ENCODE measurements at regions not wholly inside any gene's neighbourhood (a gene's known extent, or its start where the extent isn't known, plus 50 kb on each side); places are given as distances from the start of the nearest gene placed in this dataset.

DNA sequence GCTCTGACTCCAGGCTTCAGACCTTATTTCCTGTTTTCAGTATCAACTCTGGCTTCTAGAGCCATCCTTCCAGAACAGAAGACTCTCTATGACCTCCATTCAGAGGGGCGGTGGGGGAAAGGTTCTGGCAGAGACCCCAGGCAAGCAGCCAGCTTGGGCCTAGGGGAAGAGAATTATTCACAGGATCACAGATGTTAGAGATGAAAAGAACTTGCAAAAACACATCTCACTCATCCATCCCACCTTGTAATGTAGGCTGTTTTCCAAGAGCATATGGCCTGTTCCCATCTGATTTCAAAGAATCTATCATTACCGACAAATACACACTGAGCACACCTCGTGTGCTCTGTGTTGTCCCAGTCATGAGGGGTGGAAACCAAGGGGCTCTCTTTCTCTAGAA lies 131.9 kb downstream of the GRIN2B start:
- no peaks in the 10 kb centered on the region for H3K27me3 Mint-ChIP-seq (ENCODE audit: unreplicated experiment)
- TF ChIP-seq, protein P1, sequence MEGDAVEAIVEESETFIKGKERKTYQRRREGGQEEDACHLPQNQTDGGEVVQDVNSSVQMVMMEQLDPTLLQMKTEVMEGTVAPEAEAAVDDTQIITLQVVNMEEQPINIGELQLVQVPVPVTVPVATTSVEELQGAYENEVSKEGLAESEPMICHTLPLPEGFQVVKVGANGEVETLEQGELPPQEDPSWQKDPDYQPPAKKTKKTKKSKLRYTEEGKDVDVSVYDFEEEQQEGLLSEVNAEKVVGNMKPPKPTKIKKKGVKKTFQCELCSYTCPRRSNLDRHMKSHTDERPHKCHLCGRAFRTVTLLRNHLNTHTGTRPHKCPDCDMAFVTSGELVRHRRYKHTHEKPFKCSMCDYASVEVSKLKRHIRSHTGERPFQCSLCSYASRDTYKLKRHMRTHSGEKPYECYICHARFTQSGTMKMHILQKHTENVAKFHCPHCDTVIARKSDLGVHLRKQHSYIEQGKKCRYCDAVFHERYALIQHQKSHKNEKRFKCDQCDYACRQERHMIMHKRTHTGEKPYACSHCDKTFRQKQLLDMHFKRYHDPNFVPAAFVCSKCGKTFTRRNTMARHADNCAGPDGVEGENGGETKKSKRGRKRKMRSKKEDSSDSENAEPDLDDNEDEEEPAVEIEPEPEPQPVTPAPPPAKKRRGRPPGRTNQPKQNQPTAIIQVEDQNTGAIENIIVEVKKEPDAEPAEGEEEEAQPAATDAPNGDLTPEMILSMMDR (IDR thresholded peaks at IDR 0.05), result no peak

DNA sequence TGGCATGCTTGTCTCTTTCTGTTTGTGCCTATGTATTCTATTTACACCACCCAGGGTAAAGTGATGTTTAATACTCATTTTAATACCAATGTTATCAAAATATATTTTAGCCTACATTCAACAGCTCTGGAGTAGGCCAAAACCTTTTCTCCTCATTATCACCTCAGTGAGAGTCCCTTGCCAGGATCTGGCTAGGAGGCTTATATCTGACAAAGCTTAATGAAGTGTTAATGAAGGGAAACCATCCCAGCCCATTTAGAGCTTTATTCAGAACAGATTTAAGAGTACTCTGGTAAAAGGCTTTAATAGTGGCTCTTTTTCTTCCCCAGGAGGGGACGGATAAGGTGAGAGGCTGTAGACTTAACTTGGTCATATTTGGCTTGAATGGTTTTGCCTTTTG lies 137.6 kb downstream of the GRIN2B start:
- H3K4me3 Mint-ChIP-seq (ENCODE audit: unreplicated experiment), result no peak overlapping the region
- H3K9me3 Mint-ChIP-seq (ENCODE audit: unreplicated experiment), result no peaks in the 10 kb centered on the region
- no peak overlapping the region for H3K27ac Mint-ChIP-seq (ENCODE audit: unreplicated experiment)
- DNase-seq (ENCODE audit: extremely low spot score, unreplicated experiment), result no peak
- TF ChIP-seq, protein P1 (IDR thresholded peaks at IDR 0.05), result no peak
- H3K36me3 Mint-ChIP-seq (ENCODE audit: unreplicated experiment), result no peaks in the 10 kb centered on the region
- H3K4me1 Mint-ChIP-seq (ENCODE audit: unreplicated experiment), result no peaks in the 10 kb centered on the region
- no peaks in the 10 kb centered on the region for H3K27me3 Mint-ChIP-seq (ENCODE audit: unreplicated experiment)

More for the DNA sequence above, 131.9 kb downstream of the GRIN2B start:
- Mint-ChIP-seq H3K9me3 (ENCODE audit: unreplicated experiment) (no peaks in the 10 kb centered on the region), H3K36me3 (ENCODE audit: unreplicated experiment) (no peaks in the 10 kb centered on the region), H3K4me3 (ENCODE audit: unreplicated experiment) (no peak overlapping the region), H3K27ac (ENCODE audit: unreplicated experiment) (no peak overlapping the region), H3K4me1 (ENCODE audit: unreplicated experiment) (no peaks in the 10 kb centered on the region)
- no peak for DNase-seq (ENCODE audit: extremely low spot score, unreplicated experiment)

DNA sequence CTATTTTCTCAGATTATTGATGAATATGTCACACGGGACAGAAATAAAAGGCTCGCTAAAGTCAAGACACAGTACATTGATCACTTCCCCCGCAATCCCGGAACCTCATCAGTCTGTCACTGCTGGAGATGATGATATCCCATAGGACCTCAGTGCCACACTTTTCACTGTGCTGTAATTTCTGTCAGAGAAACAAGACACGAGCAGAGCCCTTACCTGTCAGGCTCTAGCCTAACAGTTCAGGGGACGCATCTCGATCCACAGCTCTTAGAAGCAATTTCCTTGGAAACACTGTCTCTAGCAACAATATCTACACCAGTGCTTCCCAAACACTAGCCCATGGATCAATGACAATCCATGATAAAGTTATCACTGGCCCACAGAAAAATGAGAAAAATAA lies 140.0 kb downstream of the GRIN2B start:
- no peaks in the 10 kb centered on the region for H3K27me3 Mint-ChIP-seq (ENCODE audit: unreplicated experiment)
- H3K27ac Mint-ChIP-seq (ENCODE audit: unreplicated experiment), result no peak overlapping the region
- TF ChIP-seq, protein P1 (IDR thresholded peaks at IDR 0.05), result no peak
- no peaks in the 10 kb centered on the region for H3K36me3 Mint-ChIP-seq (ENCODE audit: unreplicated experiment)
- H3K4me3 Mint-ChIP-seq (ENCODE audit: unreplicated experiment), result no peak overlapping the region
- no peaks in the 10 kb centered on the region for H3K4me1 Mint-ChIP-seq (ENCODE audit: unreplicated experiment)
- no peak for DNase-seq (ENCODE audit: extremely low spot score, unreplicated experiment)
- no peaks in the 10 kb centered on the region for H3K9me3 Mint-ChIP-seq (ENCODE audit: unreplicated experiment)

DNA sequence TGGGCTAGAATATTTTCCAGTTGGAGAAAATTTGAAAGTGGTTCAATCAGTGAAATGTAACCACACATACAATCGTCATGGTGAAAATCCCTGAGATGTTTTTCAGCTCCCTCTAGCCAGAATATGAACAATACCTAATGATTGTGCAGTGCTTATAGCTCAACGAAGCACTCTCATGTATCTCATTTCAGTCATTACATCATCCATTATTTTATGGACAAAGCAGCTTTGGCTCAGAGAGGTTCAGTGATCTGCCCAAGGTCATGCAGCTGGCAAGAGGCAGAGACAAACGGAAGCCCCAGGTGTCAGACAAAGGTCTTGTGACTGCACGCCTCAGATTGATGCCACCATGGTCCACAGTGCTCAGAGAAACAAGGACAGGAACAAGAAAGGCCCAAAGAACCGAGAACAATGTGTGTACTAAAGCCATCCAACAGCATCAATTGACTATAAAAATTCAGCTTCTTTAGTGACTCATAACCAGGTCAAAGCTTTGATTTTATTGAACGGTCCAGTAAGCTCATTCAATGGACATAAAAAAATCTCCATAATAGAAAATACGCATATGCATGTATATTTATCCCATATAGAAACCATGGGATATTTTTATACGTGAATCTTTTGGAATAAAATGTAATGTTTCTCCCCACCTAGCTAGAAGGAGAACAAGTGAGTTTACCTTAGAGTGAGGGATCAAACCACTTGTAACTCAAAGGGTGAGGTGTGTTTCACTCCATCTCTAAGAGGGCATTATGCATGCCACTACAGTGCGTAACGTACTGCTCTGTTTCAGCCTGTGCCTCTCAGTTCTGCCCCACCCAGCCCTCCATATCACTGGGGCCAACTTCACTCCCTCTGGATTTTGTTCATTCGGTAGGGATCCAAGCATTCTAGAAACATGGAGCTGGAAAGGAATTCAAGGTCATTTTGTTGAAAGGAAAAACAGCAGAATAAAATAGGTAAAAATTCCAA lies 141.8 kb downstream of the GRIN2B start:
- no peaks in the 10 kb centered on the region for H3K36me3 Mint-ChIP-seq (ENCODE audit: unreplicated experiment)
- no peaks in the 10 kb centered on the region for H3K27me3 Mint-ChIP-seq (ENCODE audit: unreplicated experiment)
- DNase-seq (ENCODE audit: extremely low spot score, unreplicated experiment), result no peak
- TF ChIP-seq, protein P1 (IDR thresholded peaks at IDR 0.05), result no peak
- no peaks in the 10 kb centered on the region for H3K9me3 Mint-ChIP-seq (ENCODE audit: unreplicated experiment)
- H3K4me3 Mint-ChIP-seq (ENCODE audit: unreplicated experiment), result no peak overlapping the region
- H3K27ac Mint-ChIP-seq (ENCODE audit: unreplicated experiment), result no peak overlapping the region
- H3K4me1 Mint-ChIP-seq (ENCODE audit: unreplicated experiment), result no peaks in the 10 kb centered on the region

DNA sequence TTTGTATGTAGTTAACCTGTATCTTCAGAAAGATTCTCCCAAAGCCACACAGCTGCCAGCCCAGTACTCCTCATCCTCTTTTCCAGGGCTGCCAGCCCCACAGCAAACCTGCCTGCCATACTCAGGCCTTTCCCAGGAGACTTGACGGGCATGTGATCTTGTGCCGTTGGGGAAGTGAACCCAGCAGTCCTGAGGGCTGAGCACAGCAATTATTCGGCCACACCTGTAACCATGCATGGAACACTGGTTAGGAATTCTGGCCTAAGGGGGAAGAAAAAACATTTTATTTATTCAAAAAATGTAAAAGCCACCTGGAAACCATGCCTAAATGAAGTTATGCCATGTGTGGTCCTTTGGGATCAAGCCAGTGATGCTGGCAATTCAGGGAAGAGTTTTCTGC lies 145.3 kb downstream of the GRIN2B start:
- no peaks in the 10 kb centered on the region for H3K27me3 Mint-ChIP-seq (ENCODE audit: unreplicated experiment)
- H3K4me3 Mint-ChIP-seq (ENCODE audit: unreplicated experiment), result no peak overlapping the region

More for the DNA sequence above, 145.3 kb downstream of the GRIN2B start:
- DNase-seq (ENCODE audit: extremely low spot score, unreplicated experiment), result no peak
- Mint-ChIP-seq H3K27ac (ENCODE audit: unreplicated experiment) (no peak overlapping the region), H3K9me3 (ENCODE audit: unreplicated experiment) (no peaks in the 10 kb centered on the region), H3K36me3 (ENCODE audit: unreplicated experiment) (no peaks in the 10 kb centered on the region), H3K4me1 (ENCODE audit: unreplicated experiment) (no peaks in the 10 kb centered on the region)
- TF ChIP-seq, protein P1 (IDR thresholded peaks at IDR 0.05), result no peak

Measured in osteocyte (in vitro differentiated cells).